ENCODE measurements at regions not wholly inside any gene's neighbourhood (a gene's known extent, or its start where the extent isn't known, plus 50 kb on each side); places are given as distances from the start of the nearest gene placed in this dataset.

DNA sequence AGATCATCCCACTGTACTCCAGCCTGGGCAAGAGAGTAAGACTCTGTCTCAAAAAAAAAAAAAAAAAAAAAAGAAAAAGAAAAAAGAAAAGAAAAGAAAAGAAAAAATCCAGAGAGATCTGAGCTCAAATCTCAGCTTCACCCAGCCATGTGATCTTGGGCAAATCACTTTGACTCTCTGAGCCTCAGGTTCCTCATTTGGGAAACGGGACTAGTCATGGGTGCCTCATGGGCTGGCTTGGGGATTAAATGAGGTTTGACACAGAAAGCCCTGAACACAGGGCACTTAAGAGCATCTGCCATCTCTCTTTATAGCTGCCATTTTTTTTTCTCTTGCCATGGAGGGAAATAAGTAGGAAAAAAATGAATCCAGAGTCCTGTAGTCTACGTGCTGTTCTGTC, 86.2 kb upstream of the MYL2 start:
- ATAC-seq (no peak), DNase-seq (ENCODE audit: low spot score) (no peak)
- ChIA-PET POLR2A (no interaction called here), CTCF (interaction anchor here (0.6 to 3.7 kb wide), 29 partner anchors 8 to 342 kb away, joined by 3 to 21 read pairs (median 4); no protein-coding TSS in a partner anchor)
- H3K9me3 Mint-ChIP-seq, result peaks cover 6% of the 10 kb centered on the region
- no peak overlapping the region for H3K27ac Mint-ChIP-seq
- peaks cover 60% of the 10 kb centered on the region for H3K27me3 Mint-ChIP-seq (ENCODE audit: low read depth)
- peaks cover 5% of the 10 kb centered on the region; the same call in 1 of the 2 replicates for H3K36me3 Mint-ChIP-seq
- no peak overlapping the region for H3K4me3 Mint-ChIP-seq
- H3K4me1 Mint-ChIP-seq, result no peaks in the 10 kb centered on the region
- TF ChIP-seq, protein P1, sequence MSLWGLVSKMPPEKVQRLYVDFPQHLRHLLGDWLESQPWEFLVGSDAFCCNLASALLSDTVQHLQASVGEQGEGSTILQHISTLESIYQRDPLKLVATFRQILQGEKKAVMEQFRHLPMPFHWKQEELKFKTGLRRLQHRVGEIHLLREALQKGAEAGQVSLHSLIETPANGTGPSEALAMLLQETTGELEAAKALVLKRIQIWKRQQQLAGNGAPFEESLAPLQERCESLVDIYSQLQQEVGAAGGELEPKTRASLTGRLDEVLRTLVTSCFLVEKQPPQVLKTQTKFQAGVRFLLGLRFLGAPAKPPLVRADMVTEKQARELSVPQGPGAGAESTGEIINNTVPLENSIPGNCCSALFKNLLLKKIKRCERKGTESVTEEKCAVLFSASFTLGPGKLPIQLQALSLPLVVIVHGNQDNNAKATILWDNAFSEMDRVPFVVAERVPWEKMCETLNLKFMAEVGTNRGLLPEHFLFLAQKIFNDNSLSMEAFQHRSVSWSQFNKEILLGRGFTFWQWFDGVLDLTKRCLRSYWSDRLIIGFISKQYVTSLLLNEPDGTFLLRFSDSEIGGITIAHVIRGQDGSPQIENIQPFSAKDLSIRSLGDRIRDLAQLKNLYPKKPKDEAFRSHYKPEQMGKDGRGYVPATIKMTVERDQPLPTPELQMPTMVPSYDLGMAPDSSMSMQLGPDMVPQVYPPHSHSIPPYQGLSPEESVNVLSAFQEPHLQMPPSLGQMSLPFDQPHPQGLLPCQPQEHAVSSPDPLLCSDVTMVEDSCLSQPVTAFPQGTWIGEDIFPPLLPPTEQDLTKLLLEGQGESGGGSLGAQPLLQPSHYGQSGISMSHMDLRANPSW (CRISPR knock-in tag; conservative IDR thresholded peaks at IDR 0.05; ENCODE audit: low read depth), result no peak
- no peak for TF ChIP-seq SMAD3 (CRISPR knock-in tag; IDR thresholded peaks at IDR 0.05; ENCODE audit: borderline replicate concordance)
- TF ChIP-seq, protein P2, sequence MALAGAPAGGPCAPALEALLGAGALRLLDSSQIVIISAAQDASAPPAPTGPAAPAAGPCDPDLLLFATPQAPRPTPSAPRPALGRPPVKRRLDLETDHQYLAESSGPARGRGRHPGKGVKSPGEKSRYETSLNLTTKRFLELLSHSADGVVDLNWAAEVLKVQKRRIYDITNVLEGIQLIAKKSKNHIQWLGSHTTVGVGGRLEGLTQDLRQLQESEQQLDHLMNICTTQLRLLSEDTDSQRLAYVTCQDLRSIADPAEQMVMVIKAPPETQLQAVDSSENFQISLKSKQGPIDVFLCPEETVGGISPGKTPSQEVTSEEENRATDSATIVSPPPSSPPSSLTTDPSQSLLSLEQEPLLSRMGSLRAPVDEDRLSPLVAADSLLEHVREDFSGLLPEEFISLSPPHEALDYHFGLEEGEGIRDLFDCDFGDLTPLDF (CRISPR knock-in tag; IDR thresholded peaks at IDR 0.05), result no peak
- no peak for TF ChIP-seq SOX15 (CRISPR knock-in tag; IDR thresholded peaks at IDR 0.05)
- TF ChIP-seq, protein P3, sequence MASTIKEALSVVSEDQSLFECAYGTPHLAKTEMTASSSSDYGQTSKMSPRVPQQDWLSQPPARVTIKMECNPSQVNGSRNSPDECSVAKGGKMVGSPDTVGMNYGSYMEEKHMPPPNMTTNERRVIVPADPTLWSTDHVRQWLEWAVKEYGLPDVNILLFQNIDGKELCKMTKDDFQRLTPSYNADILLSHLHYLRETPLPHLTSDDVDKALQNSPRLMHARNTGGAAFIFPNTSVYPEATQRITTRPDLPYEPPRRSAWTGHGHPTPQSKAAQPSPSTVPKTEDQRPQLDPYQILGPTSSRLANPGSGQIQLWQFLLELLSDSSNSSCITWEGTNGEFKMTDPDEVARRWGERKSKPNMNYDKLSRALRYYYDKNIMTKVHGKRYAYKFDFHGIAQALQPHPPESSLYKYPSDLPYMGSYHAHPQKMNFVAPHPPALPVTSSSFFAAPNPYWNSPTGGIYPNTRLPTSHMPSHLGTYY (CRISPR knock-in tag; IDR thresholded peaks at IDR 0.05), result no peak
- TF ChIP-seq HMGA2 (CRISPR knock-in tag; IDR thresholded peaks at IDR 0.05), result no peak
- no peak for TF ChIP-seq SMAD4 (CRISPR knock-in tag; IDR thresholded peaks at IDR 0.05)
- TF ChIP-seq, protein P4, sequence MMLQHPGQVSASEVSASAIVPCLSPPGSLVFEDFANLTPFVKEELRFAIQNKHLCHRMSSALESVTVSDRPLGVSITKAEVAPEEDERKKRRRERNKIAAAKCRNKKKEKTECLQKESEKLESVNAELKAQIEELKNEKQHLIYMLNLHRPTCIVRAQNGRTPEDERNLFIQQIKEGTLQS (CRISPR knock-in tag; conservative IDR thresholded peaks at IDR 0.05), result no peak
- TF ChIP-seq GTF2I (CRISPR knock-in tag; conservative IDR thresholded peaks at IDR 0.05), result no peak
- TF ChIP-seq, protein P5, sequence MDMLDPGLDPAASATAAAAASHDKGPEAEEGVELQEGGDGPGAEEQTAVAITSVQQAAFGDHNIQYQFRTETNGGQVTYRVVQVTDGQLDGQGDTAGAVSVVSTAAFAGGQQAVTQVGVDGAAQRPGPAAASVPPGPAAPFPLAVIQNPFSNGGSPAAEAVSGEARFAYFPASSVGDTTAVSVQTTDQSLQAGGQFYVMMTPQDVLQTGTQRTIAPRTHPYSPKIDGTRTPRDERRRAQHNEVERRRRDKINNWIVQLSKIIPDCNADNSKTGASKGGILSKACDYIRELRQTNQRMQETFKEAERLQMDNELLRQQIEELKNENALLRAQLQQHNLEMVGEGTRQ (CRISPR knock-in tag; IDR thresholded peaks at IDR 0.05), result no peak
- TF ChIP-seq, protein P6, sequence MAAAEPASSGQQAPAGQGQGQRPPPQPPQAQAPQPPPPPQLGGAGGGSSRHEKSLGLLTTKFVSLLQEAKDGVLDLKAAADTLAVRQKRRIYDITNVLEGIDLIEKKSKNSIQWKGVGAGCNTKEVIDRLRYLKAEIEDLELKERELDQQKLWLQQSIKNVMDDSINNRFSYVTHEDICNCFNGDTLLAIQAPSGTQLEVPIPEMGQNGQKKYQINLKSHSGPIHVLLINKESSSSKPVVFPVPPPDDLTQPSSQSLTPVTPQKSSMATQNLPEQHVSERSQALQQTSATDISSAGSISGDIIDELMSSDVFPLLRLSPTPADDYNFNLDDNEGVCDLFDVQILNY (CRISPR knock-in tag; IDR thresholded peaks at IDR 0.05), result no peak

DNA sequence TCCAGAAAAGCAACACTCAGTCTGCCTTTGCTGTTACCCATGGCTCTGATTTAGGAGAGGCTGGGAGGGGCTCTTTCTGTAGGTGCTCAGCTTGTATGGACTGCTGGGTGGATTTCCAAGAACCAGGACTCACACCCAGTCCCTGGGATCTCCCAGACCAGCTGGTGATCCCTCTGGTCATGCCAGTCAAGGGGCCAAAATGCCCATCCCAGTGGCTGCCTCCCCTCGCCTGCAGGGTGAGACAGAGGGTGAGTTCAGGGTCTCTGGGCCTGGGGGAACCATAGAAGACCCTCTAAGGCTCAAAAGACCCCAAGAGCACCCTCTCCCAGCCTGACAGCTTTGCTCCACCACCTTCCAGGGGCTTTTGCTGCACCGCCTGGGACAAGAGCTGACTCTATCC, 78.6 kb upstream of the MYL2 start:
- Mint-ChIP-seq H3K4me1 (no peaks in the 10 kb centered on the region), H3K27me3 (ENCODE audit: low read depth) (peaks cover 22% of the 10 kb centered on the region), H3K4me3 (no peak overlapping the region), H3K27ac (no peak overlapping the region), H3K36me3 (peaks cover 3% of the 10 kb centered on the region; the same call in 1 of the 2 replicates), H3K9me3 (peaks cover 26% of the 10 kb centered on the region)
- no peak for ATAC-seq
- no peak for DNase-seq (ENCODE audit: low spot score)
- POLR2A ChIA-PET, result no interaction called here
- CTCF ChIA-PET, result interaction anchor here (1.1 kb wide), 1 partner anchor 68 kb away, joined by 3 read pairs; no protein-coding TSS in a partner anchor
- TF ChIP-seq, protein P7, sequence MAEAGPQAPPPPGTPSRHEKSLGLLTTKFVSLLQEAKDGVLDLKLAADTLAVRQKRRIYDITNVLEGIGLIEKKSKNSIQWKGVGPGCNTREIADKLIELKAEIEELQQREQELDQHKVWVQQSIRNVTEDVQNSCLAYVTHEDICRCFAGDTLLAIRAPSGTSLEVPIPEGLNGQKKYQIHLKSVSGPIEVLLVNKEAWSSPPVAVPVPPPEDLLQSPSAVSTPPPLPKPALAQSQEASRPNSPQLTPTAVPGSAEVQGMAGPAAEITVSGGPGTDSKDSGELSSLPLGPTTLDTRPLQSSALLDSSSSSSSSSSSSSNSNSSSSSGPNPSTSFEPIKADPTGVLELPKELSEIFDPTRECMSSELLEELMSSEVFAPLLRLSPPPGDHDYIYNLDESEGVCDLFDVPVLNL (CRISPR knock-in tag; IDR thresholded peaks at IDR 0.05; ENCODE audit: borderline replicate concordance, low read depth), result no peak
- no peak for TF ChIP-seq ZNF671 (CRISPR knock-in tag; IDR thresholded peaks at IDR 0.05)
- no peak for TF ChIP-seq SMAD4 (CRISPR knock-in tag; IDR thresholded peaks at IDR 0.05)
- TF ChIP-seq ZBTB21 (CRISPR knock-in tag; IDR thresholded peaks at IDR 0.05; ENCODE audit: borderline replicate concordance), result no peak
- no peak for TF ChIP-seq SP1 (CRISPR knock-in tag; conservative IDR thresholded peaks at IDR 0.05)
- TF ChIP-seq MXD4 (CRISPR knock-in tag; IDR thresholded peaks at IDR 0.05; ENCODE audit: borderline replicate concordance), result no peak
- TF ChIP-seq, protein P8, sequence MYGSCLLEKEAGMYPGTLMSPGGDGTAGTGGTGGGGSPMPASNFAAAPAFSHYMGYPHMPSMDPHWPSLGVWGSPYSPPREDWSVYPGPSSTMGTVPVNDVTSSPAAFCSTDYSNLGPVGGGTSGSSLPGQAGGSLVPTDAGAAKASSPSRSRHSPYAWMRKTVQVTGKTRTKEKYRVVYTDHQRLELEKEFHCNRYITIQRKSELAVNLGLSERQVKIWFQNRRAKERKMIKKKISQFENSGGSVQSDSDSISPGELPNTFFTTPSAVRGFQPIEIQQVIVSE (CRISPR knock-in tag; IDR thresholded peaks at IDR 0.05; ENCODE audit: borderline replicate concordance), result no peak
- TF ChIP-seq HMGA2 (CRISPR knock-in tag; IDR thresholded peaks at IDR 0.05), result no peak
- no peak for TF ChIP-seq ZNF219 (CRISPR knock-in tag; IDR thresholded peaks at IDR 0.05; ENCODE audit: borderline replicate concordance)
